ENCODE measurements at regions not wholly inside any gene's neighbourhood (a gene's known extent, or its start where the extent isn't known, plus 50 kb on each side); places are given as distances from the start of the nearest gene placed in this dataset.

DNA sequence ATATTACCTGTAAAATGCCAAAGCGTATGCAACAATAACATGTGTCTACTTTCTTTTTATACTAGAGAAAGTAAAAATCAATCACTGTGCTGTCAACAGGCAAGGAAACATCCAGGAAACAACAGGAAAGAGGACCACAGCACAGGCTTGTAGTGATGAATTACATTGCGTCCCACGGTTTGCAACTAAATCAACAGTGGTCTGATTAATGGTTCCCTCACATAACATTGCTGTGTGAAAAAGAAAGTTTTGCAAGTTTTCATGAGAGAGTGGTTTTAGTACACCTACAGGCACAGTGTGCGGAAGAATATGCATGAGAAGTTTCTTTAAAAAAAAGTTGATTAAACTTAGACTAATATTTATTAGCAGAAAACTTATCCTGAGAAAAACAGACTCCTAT is 329.5 kb upstream of the HSF2 start:
- TF ChIP-seq TAF1 (IDR thresholded peaks at IDR 0.05; ENCODE audit: low read depth, low read length) (no peak), POLR2AphosphoS5 (IDR thresholded peaks at IDR 0.05; ENCODE audit: low read depth, low read length) (no peak), POLR2A (IDR thresholded peaks at IDR 0.05; ENCODE audit: low read depth, low read length) (no peak), SPI1 (IDR thresholded peaks at IDR 0.05; ENCODE audit: low read depth, low read length) (no peak), PAX5 (IDR thresholded peaks at IDR 0.05; ENCODE audit: insufficient read depth, low read length, severe bottlenecking) (no peak), POU2F2 (IDR thresholded peaks at IDR 0.05; ENCODE audit: low read depth, low read length) (no peak)
